OCI-LY7 (cell line): ENCODE measurements at regions not wholly inside any gene's neighbourhood (a gene's known extent, or its start where the extent isn't known, plus 50 kb on each side); places are given as distances from the start of the nearest gene placed in this dataset.

Experiments
- CTCF ChIP-seq: fragments of 200-600 bp; sonication (generic); conservative IDR thresholded peaks from 2 replicates; pipeline ENCODE4 v1.5.1; 2014; ENCODE audit warnings: mild to moderate bottlenecking, antibody characterized with exemption, low read length, moderate library complexity, mixed read lengths
- EZH2phosphoT487 ChIP-seq: fragments of 200-600 bp; sonication (generic); IDR thresholded peaks from 2 replicates; pipeline ENCODE4 v1.6.1; 2018; ENCODE audit warnings: low read depth, borderline replicate concordance, mild to moderate bottlenecking, mixed run types, antibody characterized with exemption, low read length, moderate library complexity, mixed read lengths

GRCh38 chr7:42627626-42628025 lies 284.2 kb downstream of the C7orf25 start:
- TF ChIP-seq CTCF (no peak), EZH2phosphoT487 (no peak)
